ENCODE measurements at regions not wholly inside any gene's neighbourhood (a gene's known extent, or its start where the extent isn't known, plus 50 kb on each side); places are given as distances from the start of the nearest gene placed in this dataset.

GRCh38 chr17:14744761-14745473, 444.0 kb downstream of the HS3ST3B1 start:
- TF ChIP-seq CTCF (conservative IDR thresholded peaks at IDR 0.05) = no peak
- Mint-ChIP-seq H3K36me3 (no peaks in the 10 kb centered on the region), H3K27me3 (peaks cover 2% of the 10 kb centered on the region), H3K9me3 (peaks cover 9% of the 10 kb centered on the region), H3K4me3 (no peak overlapping the region), H3K27ac (no peak overlapping the region), H3K4me1 (ENCODE audit: unreplicated experiment) (peaks cover 15% of the 10 kb centered on the region)
- no peak for DNase-seq (ENCODE audit: extremely low spot score, unreplicated experiment)

GRCh38 chr17:14741491-14741890, 440.6 kb downstream of the HS3ST3B1 start:
- no peaks in the 10 kb centered on the region for H3K27me3 Mint-ChIP-seq
- H3K36me3 Mint-ChIP-seq = no peaks in the 10 kb centered on the region
- peaks cover 23% of the 10 kb centered on the region for H3K4me1 Mint-ChIP-seq (ENCODE audit: unreplicated experiment)
- TF ChIP-seq CTCF (conservative IDR thresholded peaks at IDR 0.05) = no peak
- no peak overlapping the region for H3K27ac Mint-ChIP-seq
- H3K4me3 Mint-ChIP-seq = no peak overlapping the region
- H3K9me3 Mint-ChIP-seq = peaks cover 9% of the 10 kb centered on the region
- DNase-seq (ENCODE audit: extremely low spot score, unreplicated experiment) = no peak

- H3K4me3 Mint-ChIP-seq = no peak overlapping the region
- H3K36me3 Mint-ChIP-seq = no peaks in the 10 kb centered on the region
- no peak for TF ChIP-seq CTCF (conservative IDR thresholded peaks at IDR 0.05)
- no peaks in the 10 kb centered on the region for H3K27me3 Mint-ChIP-seq
- H3K4me1 Mint-ChIP-seq (ENCODE audit: unreplicated experiment) = peaks cover 19% of the 10 kb centered on the region
- no peak for DNase-seq (ENCODE audit: extremely low spot score, unreplicated experiment)
- H3K9me3 Mint-ChIP-seq = no peaks in the 10 kb centered on the region
- H3K27ac Mint-ChIP-seq = peak overlapping the region; percentile 55
Measured at GRCh38 chr17:14739656-14740431, 439.0 kb downstream of the HS3ST3B1 start.

- DNase-seq (ENCODE audit: extremely low spot score, unreplicated experiment) = no peak
- peak overlapping the region; percentile 34 for H3K4me3 Mint-ChIP-seq
- H3K27me3 Mint-ChIP-seq = no peaks in the 10 kb centered on the region
- H3K36me3 Mint-ChIP-seq = no peaks in the 10 kb centered on the region
- H3K4me1 Mint-ChIP-seq (ENCODE audit: unreplicated experiment) = peaks cover 19% of the 10 kb centered on the region
- TF ChIP-seq CTCF (conservative IDR thresholded peaks at IDR 0.05) = no peak
- no peaks in the 10 kb centered on the region for H3K9me3 Mint-ChIP-seq
- peak overlapping the region; percentile 91 for H3K27ac Mint-ChIP-seq
Measured at GRCh38 chr17:14738652-14738988, 437.7 kb downstream of the HS3ST3B1 start.

GRCh38 chr17:14737984-14738651, 437.2 kb downstream of the HS3ST3B1 start:
- TF ChIP-seq CTCF (conservative IDR thresholded peaks at IDR 0.05) = peak; percentile 74
- Mint-ChIP-seq H3K36me3 (no peaks in the 10 kb centered on the region), H3K9me3 (no peaks in the 10 kb centered on the region), H3K4me1 (ENCODE audit: unreplicated experiment) (peaks cover 19% of the 10 kb centered on the region), H3K4me3 (peak overlapping the region; percentile 4), H3K27ac (peak overlapping the region; percentile 91), H3K27me3 (no peaks in the 10 kb centered on the region)
- DNase-seq (ENCODE audit: extremely low spot score, unreplicated experiment) = no peak

Measured in type B pancreatic cell (in vitro differentiated cells).